Esophagus muscularis mucosa (tissue), 4 donors: ENCODE measurements at regions not wholly inside any gene's neighbourhood (a gene's known extent, or its start where the extent isn't known, plus 50 kb on each side); places are given as distances from the start of the nearest gene placed in this dataset.
"Not testable (repeated sequence)": the region's sequence is repeated elsewhere in the genome, so short reads cannot be mapped to it uniquely, and the experiment has no call there.

ENCODE experiments used
- DNase-seq: peaks from one replicate; pipeline ENCODE4 v3.0.0-alpha.2; 2017; ENCODE audit errors: extremely low spot score
- H3K27ac ChIP-seq, 4 donors: fragments of 200-600 bp; sonication (generic); replicated peaks in 1 of 4; 1 replicate in 3 of 4; 2 replicates in 1 of 4; pipeline ENCODE4 v1.5.1; 2016 to 2019; ENCODE audit warnings: mild to moderate bottlenecking in 1 of 4
- H3K27me3 ChIP-seq, 4 donors: fragments of 200-600 bp; sonication (generic); one replicate each; pipeline versions ENCODE4 v1.5.1 to v1.6.0; 2016 to 2019
- H3K36me3 ChIP-seq, 4 donors: fragments of 200-600 bp; sonication (generic); one replicate each; pipeline ENCODE4 v1.5.1; 2016 to 2019
- H3K4me1 ChIP-seq, 4 donors: fragments of 200-600 bp; sonication (generic); one replicate each; pipeline ENCODE4 v1.5.1; 2016 to 2019
- H3K4me3 ChIP-seq, 4 donors: fragments of 200-600 bp; sonication (generic); 1 replicate in 2 of 4; 2 replicates in 2 of 4; pipeline ENCODE4 v1.5.1; 2016 to 2019; ENCODE audit warnings: mild to moderate bottlenecking in 4 of 4, moderate library complexity in 1 of 4
- H3K9me3 ChIP-seq, 4 donors: fragments of 200-600 bp; sonication (generic); 1 replicate in 3 of 4; 2 replicates in 1 of 4; pipeline ENCODE4 v1.5.1; 2016 to 2019
- EP300 ChIP-seq: sonication (generic); formaldehyde crosslinking; IDR thresholded peaks from one replicate; pipeline ENCODE4 v1.6.1; 2017; ENCODE audit warnings: antibody characterized with exemption
- POLR2A ChIP-seq: fragments of 450-650 bp; IDR thresholded peaks from one replicate; pipeline ENCODE4 v1.6.1; 2017; ENCODE audit warnings: antibody characterized with exemption, moderate library complexity, mild to moderate bottlenecking, low read depth
- POLR2AphosphoS5 ChIP-seq, 2 donors: sonication (generic); formaldehyde crosslinking; IDR thresholded peaks; one replicate each; pipeline ENCODE4 v1.6.1; 2017; ENCODE audit warnings: antibody characterized with exemption in 2 of 2
- WGBS: methylation state at CpG from one replicate; pipeline ENCODE4 v1.1.5; 2018; 5-methylcytosine and 5-hydroxymethylcytosine counted together
- intact Hi-C: fragments of 100-400 bp; cut with DNase I; formaldehyde crosslinking; loops from one replicate; pipeline ENCODE4 v1.15.1; 2023
- TF ChIP-seq, protein P1 (sequence below), 3 experiments: fragments of 200-600 bp in 2 of 3; fragments of 450-650 bp in 1 of 3; sonication (generic) in 2 of 3; IDR thresholded peaks; one replicate each; pipeline ENCODE4 v1.5.1; 2017 to 2019; ENCODE audit warnings: antibody characterized with exemption in 3 of 3, mild to moderate bottlenecking in 2 of 3, moderate library complexity in 1 of 3

DNA sequence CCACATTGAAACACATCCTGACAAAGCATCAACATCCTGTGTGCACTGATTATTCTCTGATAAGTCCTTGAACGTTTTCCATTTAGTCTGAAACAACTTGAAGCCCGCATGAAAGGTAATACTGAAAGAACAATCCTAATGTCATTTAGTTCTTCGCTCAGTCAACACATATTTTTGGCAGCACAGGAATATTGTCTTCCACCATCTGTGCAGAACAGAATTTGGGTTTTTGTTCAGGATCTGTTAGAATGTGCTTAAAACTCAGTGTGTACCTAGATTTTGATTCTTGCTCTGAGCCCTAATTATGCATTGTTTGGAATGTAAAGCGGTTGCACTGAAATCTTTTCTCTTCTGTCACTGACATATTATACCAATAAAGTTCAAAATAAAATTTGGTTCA is 1036.6 kb downstream of the CDH11 start:
- H3K4me3 ChIP-seq: no peak overlapping the region
- TF ChIP-seq, protein P1, sequence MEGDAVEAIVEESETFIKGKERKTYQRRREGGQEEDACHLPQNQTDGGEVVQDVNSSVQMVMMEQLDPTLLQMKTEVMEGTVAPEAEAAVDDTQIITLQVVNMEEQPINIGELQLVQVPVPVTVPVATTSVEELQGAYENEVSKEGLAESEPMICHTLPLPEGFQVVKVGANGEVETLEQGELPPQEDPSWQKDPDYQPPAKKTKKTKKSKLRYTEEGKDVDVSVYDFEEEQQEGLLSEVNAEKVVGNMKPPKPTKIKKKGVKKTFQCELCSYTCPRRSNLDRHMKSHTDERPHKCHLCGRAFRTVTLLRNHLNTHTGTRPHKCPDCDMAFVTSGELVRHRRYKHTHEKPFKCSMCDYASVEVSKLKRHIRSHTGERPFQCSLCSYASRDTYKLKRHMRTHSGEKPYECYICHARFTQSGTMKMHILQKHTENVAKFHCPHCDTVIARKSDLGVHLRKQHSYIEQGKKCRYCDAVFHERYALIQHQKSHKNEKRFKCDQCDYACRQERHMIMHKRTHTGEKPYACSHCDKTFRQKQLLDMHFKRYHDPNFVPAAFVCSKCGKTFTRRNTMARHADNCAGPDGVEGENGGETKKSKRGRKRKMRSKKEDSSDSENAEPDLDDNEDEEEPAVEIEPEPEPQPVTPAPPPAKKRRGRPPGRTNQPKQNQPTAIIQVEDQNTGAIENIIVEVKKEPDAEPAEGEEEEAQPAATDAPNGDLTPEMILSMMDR (IDR thresholded peaks at IDR 0.05): no peak
- TF ChIP-seq EP300: no peak
- no peak for TF ChIP-seq POLR2A
- TF ChIP-seq POLR2AphosphoS5 (IDR thresholded peaks at IDR 0.05): no peak
- H3K4me1 ChIP-seq: no peaks in the 10 kb centered on the region
- DNase-seq: no peak
- WGBS: 84% methylated on average over 4 of the region's 4 CpGs
- no peaks in the 10 kb centered on the region for H3K9me3 ChIP-seq
- no peaks in the 10 kb centered on the region for H3K36me3 ChIP-seq
- H3K27me3 ChIP-seq: no peaks in the 10 kb centered on the region
- H3K27ac ChIP-seq: no peak overlapping the region
- intact Hi-C loops: no loop called here

DNA sequence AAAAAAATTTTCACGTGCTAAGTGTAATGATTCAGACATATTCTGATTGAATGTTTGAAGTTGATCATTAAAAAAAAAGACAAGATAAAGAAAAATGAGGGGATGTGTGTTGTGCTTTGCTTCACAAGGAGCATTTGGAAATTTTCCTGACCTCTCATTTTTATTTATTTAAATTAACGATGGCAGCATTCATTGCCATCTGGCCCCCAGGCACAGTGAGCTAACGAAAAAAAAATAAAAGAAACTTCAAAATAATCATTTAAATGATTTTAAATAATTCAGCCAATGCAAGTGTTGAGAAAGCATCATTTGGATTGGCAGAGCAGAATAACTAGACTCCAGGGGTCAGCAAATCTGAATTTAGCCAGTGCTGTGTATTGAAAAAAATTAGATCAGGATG is 1037.2 kb downstream of the CDH11 start:
- Histone ChIP-seq H3K27ac (no peak overlapping the region), H3K36me3 (no peaks in the 10 kb centered on the region), H3K9me3 (no peaks in the 10 kb centered on the region), H3K27me3 (no peaks in the 10 kb centered on the region), H3K4me3 (no peak overlapping the region), H3K4me1 (no peaks in the 10 kb centered on the region)
- WGBS: 88% methylated on average over 3 of the region's 3 CpGs
- TF ChIP-seq EP300 (no peak), POLR2AphosphoS5 (IDR thresholded peaks at IDR 0.05) (no peak), POLR2A (no peak)
- DNase-seq: no peak
- intact Hi-C loops: no loop called here

DNA sequence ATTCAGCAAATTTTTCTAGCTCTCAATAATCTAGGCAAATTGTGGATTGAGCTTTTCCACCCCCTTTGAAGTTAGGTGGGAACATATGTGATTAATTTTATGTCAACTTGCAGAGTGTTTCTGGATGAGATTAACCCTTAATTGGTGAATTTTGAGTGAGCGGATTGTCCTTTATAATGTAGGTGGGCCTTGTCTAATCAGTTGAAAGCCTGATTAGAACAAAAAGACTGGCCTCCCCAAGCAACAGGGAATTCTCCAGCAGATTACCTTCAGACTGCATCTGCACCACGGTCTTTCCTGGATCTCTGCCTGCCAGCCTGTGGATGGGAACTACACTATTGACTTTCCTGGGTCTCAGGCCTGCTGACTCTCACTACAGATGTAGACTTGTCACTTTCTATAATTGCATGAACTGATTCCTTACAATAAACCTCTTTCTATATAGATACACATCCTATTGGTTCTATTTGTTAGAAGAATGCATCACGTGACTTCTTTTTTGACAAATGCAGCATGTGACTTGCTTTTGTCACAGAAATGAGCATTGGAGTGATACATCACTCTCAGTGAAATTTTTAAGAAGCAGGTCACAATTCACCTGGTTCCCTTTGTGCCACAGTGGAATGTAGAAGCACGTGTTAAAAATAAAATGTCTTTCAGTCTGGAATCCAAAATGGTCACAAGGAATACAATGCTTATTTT is 1038.3 kb downstream of the CDH11 start:
- 88% methylated on average over 4 of the region's 4 CpGs for WGBS
- Histone ChIP-seq H3K27me3 (no peaks in the 10 kb centered on the region), H3K4me1 (no peaks in the 10 kb centered on the region), H3K9me3 (no peaks in the 10 kb centered on the region), H3K36me3 (no peaks in the 10 kb centered on the region), H3K4me3 (no peak overlapping the region), H3K27ac (no peak overlapping the region)
- TF ChIP-seq, protein P1 (IDR thresholded peaks at IDR 0.05): no peak
- TF ChIP-seq POLR2A (no peak), EP300 (no peak), POLR2AphosphoS5 (IDR thresholded peaks at IDR 0.05) (no peak)
- DNase-seq: no peak
- intact Hi-C loops: no loop called here

DNA sequence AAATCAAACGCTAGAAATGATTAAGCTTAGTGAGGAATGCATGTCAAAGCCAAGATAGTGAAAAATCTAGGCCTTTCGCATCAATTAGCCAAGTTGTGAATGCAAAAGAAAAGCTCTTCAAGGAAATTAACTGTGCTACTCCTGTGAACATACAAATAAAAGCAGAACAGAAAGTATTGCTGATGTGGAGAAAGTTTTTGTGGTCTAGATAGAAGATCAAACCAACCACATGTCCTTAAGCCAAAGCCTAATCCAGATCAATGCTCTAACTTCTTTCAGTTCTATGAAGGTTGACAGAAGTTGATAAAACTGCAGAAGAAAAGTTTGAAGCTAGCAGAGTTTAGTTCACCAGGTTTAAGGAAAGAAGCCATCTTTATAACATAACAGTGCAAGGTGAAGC is 1044.6 kb downstream of the CDH11 start:
- DNase-seq: no peak
- intact Hi-C loops: no loop called here
- no peak overlapping the region for H3K4me3 ChIP-seq
- no peak overlapping the region for H3K27ac ChIP-seq
- H3K9me3 ChIP-seq: no peaks in the 10 kb centered on the region
- TF ChIP-seq, protein P1 (IDR thresholded peaks at IDR 0.05): no peak
- TF ChIP-seq POLR2A (no peak), EP300 (no peak), POLR2AphosphoS5 (IDR thresholded peaks at IDR 0.05) (no peak)
- WGBS: 95% methylated on average over 2 of the region's 2 CpGs
- H3K27me3 ChIP-seq: no peaks in the 10 kb centered on the region
- H3K4me1 ChIP-seq: no peaks in the 10 kb centered on the region
- no peaks in the 10 kb centered on the region for H3K36me3 ChIP-seq

DNA sequence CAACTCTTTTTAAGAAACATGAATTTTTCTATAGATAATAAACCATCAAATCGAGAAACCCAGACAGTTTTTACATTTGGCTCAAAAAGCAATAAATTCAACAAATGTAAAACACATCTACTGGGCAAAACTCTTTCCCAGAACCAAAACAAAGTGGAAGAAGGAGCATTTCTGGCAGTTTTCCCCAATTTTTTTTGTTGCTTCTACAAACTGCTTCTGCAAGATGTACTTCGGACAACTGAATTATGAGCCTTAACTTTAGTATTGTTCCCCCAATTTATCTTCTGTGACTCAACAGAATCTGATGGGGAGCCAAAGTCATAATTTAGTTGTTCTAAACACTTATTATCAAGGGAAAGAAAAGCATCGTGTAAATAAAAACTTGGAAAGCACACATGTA is 1047.2 kb downstream of the CDH11 start:
- no peak for DNase-seq

DNA sequence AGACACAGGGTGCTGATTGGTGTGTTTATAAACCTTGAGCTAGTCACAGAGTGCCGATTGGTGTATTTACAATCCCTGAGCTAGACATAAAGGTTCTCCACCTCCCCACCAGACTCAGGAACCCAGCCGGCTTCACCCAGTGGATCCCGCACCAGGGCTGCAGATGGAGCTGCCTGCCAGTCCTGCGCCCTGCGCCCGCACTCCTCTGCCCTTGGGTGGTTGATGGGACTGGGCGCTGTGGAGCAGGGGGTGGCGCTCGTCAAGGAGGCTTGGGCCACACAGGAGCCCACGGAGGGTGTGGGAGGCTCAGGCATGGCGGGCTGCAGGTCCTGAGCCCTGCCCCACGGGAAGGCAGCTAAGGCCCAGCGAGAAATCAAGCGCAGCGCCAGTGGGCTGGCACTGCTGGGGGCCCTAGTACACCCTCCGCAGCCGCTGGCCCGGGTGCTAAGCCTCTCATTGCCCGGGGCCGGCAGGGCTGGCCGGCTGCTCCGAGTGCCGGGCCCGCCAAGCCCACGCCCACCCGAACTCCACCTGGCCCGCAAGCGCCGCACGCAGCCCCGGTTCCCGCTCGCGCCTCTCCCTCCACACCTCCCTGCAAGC is 1049.6 kb downstream of the CDH11 start:
- H3K27me3 ChIP-seq, H3K27ac ChIP-seq, H3K4me1 ChIP-seq, intact Hi-C loops, H3K4me3 ChIP-seq, H3K9me3 ChIP-seq, DNase-seq, H3K36me3 ChIP-seq: not testable (repeated sequence)
- WGBS: 98% methylated on average over 8 of the region's 34 CpGs

More for the DNA sequence above, 1047.2 kb downstream of the CDH11 start:
- Histone ChIP-seq H3K27ac (no peak overlapping the region), H3K4me3 (no peak overlapping the region), H3K4me1 (no peaks in the 10 kb centered on the region), H3K27me3 (no peaks in the 10 kb centered on the region), H3K9me3 (no peaks in the 10 kb centered on the region), H3K36me3 (no peaks in the 10 kb centered on the region)
- 67% methylated on average over 3 of the region's 3 CpGs for WGBS
- TF ChIP-seq POLR2AphosphoS5 (IDR thresholded peaks at IDR 0.05) (no peak), POLR2A (no peak), EP300 (no peak)
- TF ChIP-seq, protein P1 (IDR thresholded peaks at IDR 0.05): no peak
- intact Hi-C loops: no loop called here
